ENCODE measurements at regions not wholly inside any gene's neighbourhood (a gene's known extent, or its start where the extent isn't known, plus 50 kb on each side); places are given as distances from the start of the nearest gene placed in this dataset.
"Not testable (repeated sequence)": the region's sequence is repeated elsewhere in the genome, so short reads cannot be mapped to it uniquely, and the experiment has no call there.

GRCh38 chr6:62998022-62998421, 213.2 kb upstream of the FKBP1C start:
- H3K27me3 ChIP-seq (ENCODE audit: insufficient read depth, low read depth, low read length): no peaks in the 10 kb centered on the region
- no peaks in the 10 kb centered on the region for H3K9me3 ChIP-seq (ENCODE audit: low read length)
- no peak overlapping the region for H3K4me3 ChIP-seq (ENCODE audit: low read length)
- no peaks in the 10 kb centered on the region for H3K36me3 ChIP-seq (ENCODE audit: insufficient read depth, low read length)
- H3K79me2 ChIP-seq (replicated peaks; ENCODE audit: insufficient read depth, low read length): no peaks in the 10 kb centered on the region
- TF ChIP-seq TAF1 (IDR thresholded peaks at IDR 0.05; ENCODE audit: low read depth) (no peak), POLR2AphosphoS5 (IDR thresholded peaks at IDR 0.05) (no peak), EP300 (conservative IDR thresholded peaks at IDR 0.05; ENCODE audit: poor library complexity, severe bottlenecking) (no peak), REST (IDR thresholded peaks at IDR 0.05; ENCODE audit: borderline replicate concordance) (no peak), MXI1 (conservative IDR thresholded peaks at IDR 0.05; ENCODE audit: poor library complexity, severe bottlenecking) (no peak), EZH2 (IDR thresholded peaks at IDR 0.05; ENCODE audit: borderline replicate concordance, insufficient read depth, low read length, poor library complexity, severe bottlenecking) (no peak), CTCF (IDR thresholded peaks at IDR 0.05; ENCODE audit: poor library complexity, severe bottlenecking) (no peak), SMC3 (conservative IDR thresholded peaks at IDR 0.05; ENCODE audit: poor library complexity) (no peak), RAD21 (conservative IDR thresholded peaks at IDR 0.05) (no peak)
- no peaks in the 10 kb centered on the region for H3F3A ChIP-seq (ENCODE audit: insufficient read depth, low read length, poor library complexity, severe bottlenecking)
- no peak overlapping the region for H3K27ac ChIP-seq (ENCODE audit: low read length)
- H3K9ac ChIP-seq (ENCODE audit: low read length): no peak overlapping the region
- no peak overlapping the region for H3K4me2 ChIP-seq (ENCODE audit: low read length)
- no peak overlapping the region for H2AFZ ChIP-seq (ENCODE audit: low read depth, low read length)
- H3K9me2 ChIP-seq (ENCODE audit: insufficient read depth, low read length): no peaks in the 10 kb centered on the region
- H4K20me1 ChIP-seq (ENCODE audit: insufficient read depth): no peaks in the 10 kb centered on the region

- H3K27ac ChIP-seq (ENCODE audit: low read length); H3K79me2 ChIP-seq (replicated peaks; ENCODE audit: insufficient read depth, low read length); H3K36me3 ChIP-seq (ENCODE audit: insufficient read depth, low read length); H3K9ac ChIP-seq (ENCODE audit: low read length); H4K20me1 ChIP-seq (ENCODE audit: insufficient read depth); H3K9me3 ChIP-seq (ENCODE audit: low read length); H2AFZ ChIP-seq (ENCODE audit: low read depth, low read length); H3F3A ChIP-seq (ENCODE audit: insufficient read depth, low read length, poor library complexity, severe bottlenecking); H3K27me3 ChIP-seq (ENCODE audit: insufficient read depth, low read depth, low read length); H3K9me2 ChIP-seq (ENCODE audit: insufficient read depth, low read length); H3K4me3 ChIP-seq (ENCODE audit: low read length); H3K4me2 ChIP-seq (ENCODE audit: low read length): not testable (repeated sequence)
Observed at GRCh38 chr6:62999242-62999641, 212.0 kb upstream of the FKBP1C start.

- Histone ChIP-seq H3K4me3 (ENCODE audit: low read length) (no peak overlapping the region), H3K9me2 (ENCODE audit: insufficient read depth, low read length) (no peaks in the 10 kb centered on the region), H3K27me3 (ENCODE audit: insufficient read depth, low read depth, low read length) (no peaks in the 10 kb centered on the region), H3K36me3 (ENCODE audit: insufficient read depth, low read length) (no peaks in the 10 kb centered on the region), H3K4me2 (ENCODE audit: low read length) (no peak overlapping the region), H2AFZ (ENCODE audit: low read depth, low read length) (no peak overlapping the region), H3F3A (ENCODE audit: insufficient read depth, low read length, poor library complexity, severe bottlenecking) (no peaks in the 10 kb centered on the region), H3K9ac (ENCODE audit: low read length) (no peak overlapping the region), H3K79me2 (replicated peaks; ENCODE audit: insufficient read depth, low read length) (no peaks in the 10 kb centered on the region), H3K9me3 (ENCODE audit: low read length) (no peaks in the 10 kb centered on the region), H3K27ac (ENCODE audit: low read length) (no peak overlapping the region), H4K20me1 (ENCODE audit: insufficient read depth) (no peaks in the 10 kb centered on the region)
- TF ChIP-seq EZH2 (IDR thresholded peaks at IDR 0.05; ENCODE audit: borderline replicate concordance, insufficient read depth, low read length, poor library complexity, severe bottlenecking): no peak
- TF ChIP-seq SMC3 (conservative IDR thresholded peaks at IDR 0.05; ENCODE audit: poor library complexity): no peak
- no peak for TF ChIP-seq MXI1 (conservative IDR thresholded peaks at IDR 0.05; ENCODE audit: poor library complexity, severe bottlenecking)
- no peak for TF ChIP-seq REST (IDR thresholded peaks at IDR 0.05; ENCODE audit: borderline replicate concordance)
- no peak for TF ChIP-seq CTCF (IDR thresholded peaks at IDR 0.05; ENCODE audit: poor library complexity, severe bottlenecking)
- no peak for TF ChIP-seq POLR2AphosphoS5 (IDR thresholded peaks at IDR 0.05)
- TF ChIP-seq TAF1 (IDR thresholded peaks at IDR 0.05; ENCODE audit: low read depth): no peak
Observed at GRCh38 chr6:62999796-63000195, 211.5 kb upstream of the FKBP1C start.

Data from neural cell (in vitro differentiated cells).